Fibroblast of villous mesenchyme (primary cell): ENCODE measurements at regions not wholly inside any gene's neighbourhood (a gene's known extent, or its start where the extent isn't known, plus 50 kb on each side); places are given as distances from the start of the nearest gene placed in this dataset.
"Not testable (repeated sequence)": the region's sequence is repeated elsewhere in the genome, so short reads cannot be mapped to it uniquely, and the experiment has no call there.

ENCODE experiments used
- DNase-seq: peaks from one replicate; pipeline ENCODE4 v3.0.0-alpha.2; 2010; ENCODE audit warnings: low read depth
- H3K4me3 ChIP-seq: 2 replicates; pipeline ENCODE4 v1.5.1; 2011; ENCODE audit warnings: low read depth, mild to moderate bottlenecking, low read length
- CTCF ChIP-seq: IDR thresholded peaks from 2 replicates; pipeline ENCODE4 v1.5.1; 2012; ENCODE audit warnings: low read depth, mild to moderate bottlenecking, low read length; ENCODE audit not compliant: insufficient read depth

GRCh38 chr9:2427120-2427891 lies 194.3 kb upstream of the VLDLR start:
- TF ChIP-seq CTCF = no peak
- DNase-seq = no peak
- no peak overlapping the region for H3K4me3 ChIP-seq

- no peak for DNase-seq
- H3K4me3 ChIP-seq = no peak overlapping the region
- no peak for TF ChIP-seq CTCF
Observed at GRCh38 chr9:2439957-2440356, 181.6 kb upstream of the VLDLR start.

GRCh38 chr9:2443933-2444332 lies 177.7 kb upstream of the VLDLR start:
- DNase-seq, H3K4me3 ChIP-seq: not testable (repeated sequence)

GRCh38 chr9:2448193-2448738 lies 173.3 kb upstream of the VLDLR start:
- DNase-seq = no peak
- H3K4me3 ChIP-seq = no peak overlapping the region
- no peak for TF ChIP-seq CTCF

GRCh38 chr9:2453106-2453505 lies 168.5 kb upstream of the VLDLR start:
- H3K4me3 ChIP-seq = no peak overlapping the region
- DNase-seq = no peak
- no peak for TF ChIP-seq CTCF

GRCh38 chr9:2453701-2454100 lies 167.9 kb upstream of the VLDLR start:
- no peak for TF ChIP-seq CTCF
- no peak for DNase-seq
- no peak overlapping the region for H3K4me3 ChIP-seq

GRCh38 chr9:2459756-2460155 lies 161.8 kb upstream of the VLDLR start:
- DNase-seq = no peak
- H3K4me3 ChIP-seq = no peak overlapping the region
- TF ChIP-seq CTCF = no peak
